ENCODE measurements at regions not wholly inside any gene's neighbourhood (a gene's known extent, or its start where the extent isn't known, plus 50 kb on each side); places are given as distances from the start of the nearest gene placed in this dataset.

DNA sequence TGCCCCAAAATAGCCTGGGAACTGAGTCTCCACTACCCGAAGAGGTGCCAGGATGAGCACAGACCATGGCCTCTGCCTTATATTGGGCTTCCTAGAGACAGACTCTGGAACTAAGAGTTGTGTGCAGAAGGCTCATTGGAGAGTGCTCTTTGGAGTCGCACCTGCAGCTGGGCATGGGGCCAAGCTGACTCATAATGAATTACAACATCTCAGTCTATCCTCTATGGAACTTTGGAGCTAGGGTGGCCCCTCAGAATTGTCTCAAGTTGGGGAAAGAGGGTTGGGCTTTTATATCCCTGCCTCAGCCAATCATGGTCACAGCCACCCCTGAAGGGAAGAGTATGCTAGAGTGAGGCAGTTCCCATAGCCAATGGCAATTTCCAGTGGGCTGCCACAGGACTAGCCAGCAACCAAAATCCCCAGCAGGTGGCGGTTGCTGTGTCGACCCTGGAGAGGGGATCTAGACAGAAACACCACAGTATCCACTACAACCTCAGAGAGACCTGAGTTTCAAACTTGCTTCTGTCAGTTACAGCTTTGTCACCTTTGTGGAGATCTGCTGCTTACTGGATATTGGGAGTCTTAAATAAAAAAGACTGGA is 93.8 kb downstream of the DMRTA2 start:
- no peak for TF ChIP-seq ZNF274 (IDR thresholded peaks at IDR 0.05; ENCODE audit: low read depth, low read length)
- no peak overlapping the region for H3K4me3 ChIP-seq (ENCODE audit: low read length)

DNA sequence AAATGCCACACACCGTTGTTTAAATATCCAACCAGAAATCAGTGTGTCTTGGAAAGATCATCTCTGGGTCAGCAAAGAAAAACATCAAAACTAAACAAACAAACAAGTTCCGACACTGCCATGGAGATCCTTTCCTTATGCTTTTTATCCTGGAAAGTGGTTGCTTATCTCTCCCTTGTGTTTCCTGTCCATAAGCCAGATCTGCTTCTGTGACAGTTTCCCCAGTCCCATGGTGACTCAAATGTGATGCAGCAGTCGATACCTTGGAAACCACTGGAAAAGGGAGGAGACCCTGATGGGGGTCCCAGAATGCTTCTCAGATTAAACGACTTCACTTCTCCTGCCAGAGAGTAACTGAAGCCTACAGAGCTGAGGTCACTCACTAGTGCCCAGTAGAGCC is 94.7 kb downstream of the DMRTA2 start:
- no peak overlapping the region for H3K4me3 ChIP-seq (ENCODE audit: low read length)
- no peak for TF ChIP-seq ZNF274 (IDR thresholded peaks at IDR 0.05; ENCODE audit: low read depth, low read length)

DNA sequence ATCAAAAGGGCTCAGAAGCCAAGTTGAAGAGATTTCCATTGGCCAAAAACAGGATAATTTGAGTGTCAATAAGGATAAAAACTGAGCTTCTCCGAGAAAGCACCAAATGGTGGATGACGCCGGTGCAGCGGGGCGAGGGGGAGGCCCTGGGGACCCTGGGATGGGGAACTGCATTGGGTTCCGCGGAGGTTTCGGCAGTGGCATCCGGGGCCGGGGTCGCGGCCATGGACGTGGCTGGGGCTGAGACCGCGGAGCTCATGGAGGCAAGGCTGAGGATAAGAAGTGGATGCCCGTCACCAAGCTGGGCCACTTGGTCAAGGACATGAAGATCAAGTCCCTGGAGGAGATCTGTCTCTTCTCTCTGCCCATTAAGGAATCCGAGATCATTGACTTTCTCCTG is 97.2 kb downstream of the DMRTA2 start:
- no peak for TF ChIP-seq ZNF274 (IDR thresholded peaks at IDR 0.05; ENCODE audit: low read depth, low read length)
- no peak overlapping the region for H3K4me3 ChIP-seq (ENCODE audit: low read length)

DNA sequence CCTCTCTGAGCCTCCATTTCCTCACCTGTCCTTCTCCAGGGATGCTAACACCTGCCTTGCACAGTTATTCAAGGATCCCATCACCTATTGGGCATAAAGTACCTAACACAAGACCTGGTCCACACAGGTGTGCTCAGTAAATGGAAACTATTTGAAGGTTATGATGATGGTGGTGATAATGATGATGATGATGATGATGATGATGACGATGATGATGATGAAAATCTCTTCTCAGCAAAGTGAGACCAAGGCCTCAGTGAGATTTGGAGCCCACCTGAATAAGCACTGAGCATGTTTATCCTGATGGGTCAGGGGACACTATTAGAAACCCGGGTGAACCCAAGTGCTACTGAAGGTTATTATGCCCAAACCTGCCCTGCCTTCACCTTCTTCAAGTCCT is 100.7 kb downstream of the DMRTA2 start:
- no peak overlapping the region for H3K4me3 ChIP-seq (ENCODE audit: low read length)
- TF ChIP-seq ZNF274 (IDR thresholded peaks at IDR 0.05; ENCODE audit: low read depth, low read length) = no peak

DNA sequence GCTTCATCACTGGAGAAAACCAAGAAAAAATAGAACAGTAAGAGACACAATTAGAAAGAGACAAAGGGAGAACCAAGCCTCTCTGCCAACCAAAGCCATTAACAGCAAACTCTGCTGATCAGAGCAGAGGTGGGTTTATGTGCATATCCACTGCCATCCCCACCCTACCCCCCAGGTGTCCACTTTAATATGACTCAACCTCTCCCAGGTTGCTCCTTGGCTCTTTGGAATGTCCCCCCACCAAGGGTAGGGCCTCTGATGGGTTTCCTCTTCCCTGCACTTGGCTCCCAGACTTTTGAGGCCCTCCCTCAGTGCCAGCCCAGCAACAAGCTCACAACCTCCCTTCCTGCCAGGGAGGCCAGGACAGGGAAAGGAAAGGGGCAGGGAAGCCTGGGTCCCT is 104.8 kb downstream of the DMRTA2 start:
- no peak overlapping the region for H3K4me3 ChIP-seq (ENCODE audit: low read length)
- TF ChIP-seq ZNF274 (IDR thresholded peaks at IDR 0.05; ENCODE audit: low read depth, low read length) = no peak

DNA sequence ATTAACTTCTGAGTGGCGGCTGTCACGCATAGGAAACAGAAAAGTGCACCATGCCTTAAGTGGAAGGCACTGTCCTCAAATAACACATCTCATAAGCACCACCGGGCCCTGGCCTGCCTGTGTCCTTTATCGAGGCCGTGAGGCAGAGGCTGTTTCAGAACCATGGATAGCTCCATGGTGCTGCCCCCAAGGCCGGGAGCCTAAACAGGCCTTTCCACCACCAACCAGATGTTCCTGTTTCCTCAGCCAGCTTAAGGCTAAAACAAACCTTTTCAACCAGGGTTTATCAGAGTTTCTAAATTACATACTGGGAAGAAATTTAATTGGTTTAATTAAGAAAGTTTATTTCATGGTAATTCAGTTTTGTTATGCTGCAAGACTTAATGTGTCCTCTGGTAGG is 114.4 kb downstream of the DMRTA2 start:
- no peak overlapping the region for H3K4me3 ChIP-seq (ENCODE audit: low read length)
- TF ChIP-seq ZNF274 (IDR thresholded peaks at IDR 0.05; ENCODE audit: low read depth, low read length) = no peak

DNA sequence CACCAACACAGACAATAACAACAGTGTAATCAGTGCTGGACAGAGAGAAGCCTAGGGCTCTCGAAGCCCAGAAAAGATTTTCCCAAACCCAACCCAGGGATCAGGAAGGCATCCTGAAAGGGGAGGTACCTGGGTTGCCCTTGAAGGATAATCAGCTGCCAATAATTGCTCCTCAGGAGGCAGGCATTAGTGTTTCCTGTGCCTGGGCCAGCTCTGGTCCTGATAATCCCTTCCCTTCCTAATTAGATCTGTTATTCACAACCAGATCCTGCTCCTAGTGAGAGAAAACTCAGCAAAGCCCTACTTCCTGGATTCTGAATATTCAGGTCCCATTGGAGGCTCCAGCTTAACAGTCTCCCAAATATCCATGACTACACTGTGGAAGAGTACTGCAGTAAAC is 117.4 kb downstream of the DMRTA2 start:
- no peak overlapping the region for H3K4me3 ChIP-seq (ENCODE audit: low read length)
- no peak for TF ChIP-seq ZNF274 (IDR thresholded peaks at IDR 0.05; ENCODE audit: low read depth, low read length)

DNA sequence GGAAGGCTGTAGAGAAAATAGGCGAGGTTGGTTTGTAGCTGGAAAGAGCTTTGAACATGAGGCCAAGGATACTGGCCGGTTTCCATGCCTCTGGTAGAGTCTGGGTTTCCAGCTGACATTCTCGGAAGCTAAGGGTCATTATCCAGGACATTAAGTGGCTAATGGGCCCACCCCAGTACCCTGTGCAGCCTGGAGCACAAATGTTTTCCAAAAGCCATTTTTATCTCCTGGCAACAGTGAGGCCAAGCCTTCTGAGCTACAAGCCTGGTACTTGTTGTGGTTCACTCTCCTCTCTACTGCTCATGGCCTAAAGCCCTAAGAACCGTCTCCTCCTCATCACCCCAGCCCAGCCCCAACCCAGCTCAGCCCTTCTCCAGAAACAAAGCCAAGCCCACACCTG is 122.9 kb downstream of the DMRTA2 start:
- no peak for TF ChIP-seq ZNF274 (IDR thresholded peaks at IDR 0.05; ENCODE audit: low read depth, low read length)

DNA sequence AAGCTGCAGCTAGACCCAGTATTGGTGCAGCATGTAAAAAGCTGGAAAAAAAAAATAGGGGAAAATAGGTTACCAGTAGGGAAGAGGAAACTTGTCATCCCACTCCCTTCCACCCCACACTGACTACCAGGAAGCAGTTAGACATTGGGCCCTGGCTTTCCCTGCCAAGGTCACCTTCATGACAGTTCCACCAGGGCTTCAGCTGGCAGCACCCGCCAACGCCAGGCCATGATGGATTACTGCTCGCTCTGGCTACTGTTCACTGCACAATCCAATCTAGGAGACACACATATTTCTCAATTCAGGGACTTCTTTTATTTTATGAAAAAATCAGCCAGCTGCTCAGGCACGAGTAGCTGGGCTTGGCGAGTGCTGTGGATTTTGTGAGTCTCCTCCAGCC is 127.7 kb downstream of the DMRTA2 start:
- no peak for TF ChIP-seq ZNF274 (IDR thresholded peaks at IDR 0.05; ENCODE audit: low read depth, low read length)
- no peak overlapping the region for H3K4me3 ChIP-seq (ENCODE audit: low read length)

More for the DNA sequence above, 122.9 kb downstream of the DMRTA2 start:
- no peak overlapping the region for H3K4me3 ChIP-seq (ENCODE audit: low read length)

DNA sequence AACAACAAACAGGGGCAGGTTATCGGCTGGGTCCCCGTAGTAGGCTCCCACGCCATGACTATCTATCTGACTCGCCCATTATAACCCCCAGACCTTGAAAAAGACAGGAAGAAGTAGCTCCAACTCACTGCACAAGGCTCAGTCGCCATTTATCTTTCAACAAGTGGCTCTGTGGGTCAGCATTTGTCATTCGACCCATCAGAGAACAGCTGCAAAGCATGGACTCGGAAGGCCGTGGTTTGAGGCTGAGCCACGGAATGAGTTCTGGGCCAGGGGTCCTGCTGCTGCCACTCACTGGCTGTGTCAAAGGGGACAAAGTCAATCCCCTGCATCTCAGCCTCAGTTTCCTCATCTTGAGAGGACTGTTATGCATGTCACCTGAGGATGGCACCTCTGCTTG is 131.0 kb downstream of the DMRTA2 start:
- no peak overlapping the region for H3K4me3 ChIP-seq (ENCODE audit: low read length)
- no peak for TF ChIP-seq ZNF274 (IDR thresholded peaks at IDR 0.05; ENCODE audit: low read depth, low read length)

DNA sequence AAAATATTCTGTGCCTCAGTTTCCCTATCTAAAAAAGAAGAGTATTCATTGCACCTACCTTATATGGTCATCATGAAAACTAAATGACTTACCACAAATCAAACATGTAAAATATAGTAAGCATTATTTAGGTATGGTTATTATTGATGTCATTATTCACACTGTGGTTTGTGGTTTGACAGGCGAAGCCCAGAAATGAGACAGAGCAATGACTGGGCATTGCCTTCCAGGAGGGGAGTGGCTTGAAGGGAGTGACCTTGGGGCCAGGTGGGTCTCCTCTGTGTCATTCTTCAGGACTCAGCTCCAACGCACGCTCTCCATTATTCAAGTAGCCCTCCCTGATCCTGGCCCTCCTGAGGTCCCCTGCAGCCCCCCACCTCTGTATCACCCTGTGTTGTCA is 133.7 kb downstream of the DMRTA2 start:
- no peak for TF ChIP-seq ZNF274 (IDR thresholded peaks at IDR 0.05; ENCODE audit: low read depth, low read length)
- H3K4me3 ChIP-seq (ENCODE audit: low read length) = no peak overlapping the region

DNA sequence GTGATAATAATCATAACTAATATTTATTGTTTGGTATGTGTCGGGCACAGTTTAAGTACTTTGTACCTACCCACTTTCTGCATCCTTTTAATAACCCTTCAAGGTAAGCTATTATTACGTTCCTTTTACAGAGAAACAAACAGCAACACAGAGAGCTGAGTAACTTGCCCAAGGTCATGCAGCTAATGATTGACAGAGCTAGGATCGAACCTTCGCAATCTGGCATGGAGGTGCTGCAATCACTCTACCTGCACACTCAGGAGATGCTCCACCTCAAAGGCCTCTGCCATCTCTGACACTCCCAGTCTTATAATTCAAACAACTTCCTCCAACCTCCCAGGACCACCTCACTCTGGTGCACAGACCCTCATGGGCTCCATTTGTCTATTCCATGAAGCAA is 137.2 kb downstream of the DMRTA2 start:
- TF ChIP-seq ZNF274 (IDR thresholded peaks at IDR 0.05; ENCODE audit: low read depth, low read length) = no peak
- no peak overlapping the region for H3K4me3 ChIP-seq (ENCODE audit: low read length)

DNA sequence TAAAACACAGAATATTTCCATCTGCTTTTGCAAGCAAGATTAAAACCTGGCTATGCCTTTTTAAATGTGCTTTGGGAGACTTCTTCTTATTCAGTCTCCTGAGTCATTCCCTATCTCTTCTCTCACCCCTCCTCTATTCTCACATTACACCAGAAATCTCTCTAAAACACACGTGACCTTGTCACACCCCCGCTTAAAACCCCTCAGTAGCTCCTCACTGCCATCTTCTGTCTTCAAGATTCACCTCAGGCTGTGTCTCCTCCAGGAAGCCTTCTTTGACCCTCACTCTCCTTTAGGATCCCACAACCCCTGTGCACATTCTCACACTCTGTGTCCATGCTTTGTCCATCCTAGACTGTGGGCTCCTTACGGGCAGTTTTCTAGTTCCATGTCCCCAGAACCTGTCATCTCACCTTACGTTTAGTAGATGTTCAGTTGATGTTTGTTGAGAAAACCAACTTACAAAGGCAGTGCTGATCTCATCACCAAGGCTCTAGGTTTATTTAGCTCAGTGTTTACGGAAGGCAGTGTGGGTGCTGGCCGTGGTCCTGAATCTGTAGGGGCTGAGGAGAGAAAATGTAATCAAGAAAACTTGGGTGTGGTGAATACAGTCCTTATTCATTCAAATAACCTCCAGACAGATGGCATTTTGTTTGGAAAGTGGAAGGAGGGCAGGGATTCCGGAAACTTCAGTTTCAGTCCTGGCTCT is 143.5 kb downstream of the DMRTA2 start:
- no peak for TF ChIP-seq ZNF274 (IDR thresholded peaks at IDR 0.05; ENCODE audit: low read depth, low read length)
- H3K4me3 ChIP-seq (ENCODE audit: low read length) = no peak overlapping the region

DNA sequence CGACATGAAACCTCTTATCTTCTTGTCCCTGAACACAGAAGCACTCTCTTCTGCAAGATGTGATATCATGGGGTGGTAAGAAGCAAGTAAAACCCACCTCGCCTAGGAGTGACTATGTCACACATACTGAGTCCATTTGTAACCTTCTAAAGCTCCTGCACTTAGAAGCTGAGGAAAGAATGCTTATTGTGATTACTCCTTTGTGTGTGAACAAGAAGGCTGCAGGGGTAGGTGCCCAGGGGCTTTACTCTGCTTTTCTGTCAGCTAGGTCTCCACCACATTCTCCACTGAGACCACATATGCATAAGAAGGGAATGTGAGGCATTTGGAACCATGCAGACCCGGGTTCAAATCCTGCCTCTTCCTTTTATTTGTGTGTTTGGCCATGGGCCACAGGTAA is 144.3 kb downstream of the DMRTA2 start:
- no peak overlapping the region for H3K4me3 ChIP-seq (ENCODE audit: low read length)
- no peak for TF ChIP-seq ZNF274 (IDR thresholded peaks at IDR 0.05; ENCODE audit: low read depth, low read length)

DNA sequence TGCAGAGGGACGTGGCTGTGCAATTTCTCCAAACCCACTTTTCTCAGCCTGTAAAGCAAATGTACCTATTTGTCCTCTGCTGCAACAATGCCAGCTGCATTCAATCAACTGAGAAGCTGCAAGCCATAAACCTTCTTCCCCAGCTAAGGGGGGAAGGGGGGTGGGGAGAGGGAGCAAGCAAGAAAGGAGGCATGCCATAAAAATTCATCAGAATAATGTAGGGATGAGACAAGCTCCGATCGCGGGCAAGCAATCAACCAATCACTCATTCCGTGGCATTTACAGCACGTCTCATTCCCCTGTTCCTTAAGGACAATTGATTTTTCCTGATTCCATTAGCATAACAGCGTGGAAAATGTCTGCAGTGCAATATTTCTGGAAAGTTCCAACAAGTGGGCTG is 144.8 kb downstream of the DMRTA2 start:
- H3K4me3 ChIP-seq (ENCODE audit: low read length) = no peak overlapping the region
- no peak for TF ChIP-seq ZNF274 (IDR thresholded peaks at IDR 0.05; ENCODE audit: low read depth, low read length)

DNA sequence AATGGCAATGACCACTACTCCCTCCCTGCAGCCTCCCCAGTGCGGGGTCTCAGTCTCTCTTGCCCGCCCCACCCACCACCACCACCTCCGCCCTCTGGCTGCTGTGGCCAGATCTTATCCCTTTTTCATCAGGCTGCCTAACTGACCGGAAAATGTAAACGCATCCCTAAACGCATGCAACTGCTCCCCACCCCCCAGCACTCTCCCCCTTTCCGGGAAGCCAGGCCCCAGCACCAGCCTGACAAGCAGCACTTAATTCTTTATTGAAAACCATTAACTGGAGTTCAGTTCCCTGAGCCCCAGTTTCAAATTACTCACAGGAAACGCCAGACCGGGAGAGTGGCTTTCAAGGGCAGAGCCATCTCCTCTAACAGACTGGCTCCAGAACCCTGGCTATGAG is 147.7 kb downstream of the DMRTA2 start:
- no peak for TF ChIP-seq ZNF274 (IDR thresholded peaks at IDR 0.05; ENCODE audit: low read depth, low read length)
- H3K4me3 ChIP-seq (ENCODE audit: low read length) = no peak overlapping the region

Data from GM08714 (cell line).